DND-41 (cell line): ENCODE measurements at regions not wholly inside any gene's neighbourhood (a gene's known extent, or its start where the extent isn't known, plus 50 kb on each side); places are given as distances from the start of the nearest gene placed in this dataset.

ENCODE experiments used
- CTCF ChIP-seq: IDR thresholded peaks from 2 replicates; pipeline ENCODE4 v1.5.1; 2012; ENCODE audit warnings: borderline replicate concordance, low read length, moderate library complexity, mild to moderate bottlenecking; ENCODE audit not compliant: poor library complexity, severe bottlenecking; ENCODE audit errors: extremely low read depth
- EZH2 ChIP-seq: IDR thresholded peaks from 3 replicates; pipeline ENCODE4 v1.6.1; 2012; ENCODE audit warnings: borderline replicate concordance, low read depth, mild to moderate bottlenecking, moderate library complexity, low read length, inconsistent platforms; ENCODE audit not compliant: severe bottlenecking

- TF ChIP-seq CTCF, result no peak
- TF ChIP-seq EZH2, result no peak
These were observed 65.6 kb upstream of the RREB1 start for GRCh38 chr6:7042056-7042653.
